GM12878 (cell line): ENCODE measurements at regions not wholly inside any gene's neighbourhood (a gene's known extent, or its start where the extent isn't known, plus 50 kb on each side); places are given as distances from the start of the nearest gene placed in this dataset.

Experiments used
- ATAC-seq: fragments of 200-7000 bp; cut with Tn5 transposase; 3 replicates; pipeline ENCODE4 v1.9.1; 2020; ENCODE audit warnings: mild to moderate bottlenecking, moderate library complexity
- BruUV-seq: library from RNA; stranded (reverse); fragments of 400-500 nt; replicated peaks from 2 replicates; lab custom pipeline; 2021; lab: Mats Ljungman, UMichigan
- CTCF ChIA-PET: fragments of 300-600 bp; sonication (Branson Sonifier 250); formaldehyde crosslinking; extraction: SDS; loops from one replicate; lab custom pipeline; 2021; ENCODE audit warnings: inconsistent platforms; lab: Yijun Ruan, JAX
- POLR2A ChIA-PET: fragments of 350-600 bp; formaldehyde crosslinking; extraction: SDS; loops from one replicate; lab custom pipeline; 2021; ENCODE audit warnings: inconsistent platforms; lab: Charles Lee
- RAD21 ChIA-PET: fragments of 300-600 bp; sonication (Branson Sonifier 250); formaldehyde crosslinking; loops from one replicate; lab custom pipeline; 2023; ENCODE audit warnings: antibody characterized with exemption; ENCODE audit not compliant: unreplicated experiment; lab: Charles Lee
- SMC1A ChIA-PET: fragments of 300-600 bp; sonication (Branson Sonifier 250); formaldehyde crosslinking; loops from one replicate; lab custom pipeline; 2023; ENCODE audit not compliant: unreplicated experiment, uncharacterized antibody; lab: Charles Lee
- DNase-seq: peaks from one replicate; pipeline ENCODE4 v3.0.0-alpha.2; 2011; ENCODE audit warnings: low read depth, low spot score
- FAIRE-seq: peaks from 3 replicates; lab custom pipeline; 2011; peaks lifted over from hg19 to GRCh38; lab: Jason Lieb, UNC
- H2AFZ ChIP-seq: 2 replicates; pipeline ENCODE4 v1.6.0; 2011; ENCODE audit warnings: low read depth, low read length, control low read depth; ENCODE audit not compliant: control insufficient read depth
- H3K27ac ChIP-seq: 2 replicates; pipeline ENCODE4 v1.5.1; 2011; ENCODE audit warnings: control low read depth; ENCODE audit not compliant: control insufficient read depth, insufficient read depth
- H3K27me3 ChIP-seq, 2 experiments: replicated peaks in 1 of 2; 2 replicates each; pipeline versions ENCODE4 v1.6.0 to v1.6.1; 2011; ENCODE audit warnings: low read length in 1 of 2; ENCODE audit not compliant: control insufficient read depth in 2 of 2, insufficient read depth in 2 of 2
- H3K36me3 ChIP-seq, 2 experiments: 2 replicates each; pipeline ENCODE4 v1.5.1; 2011; ENCODE audit warnings: low read length in 1 of 2; ENCODE audit not compliant: control insufficient read depth in 2 of 2, insufficient read depth in 2 of 2
- H3K4me1 ChIP-seq: 2 replicates; pipeline ENCODE4 v1.6.1; 2011; ENCODE audit warnings: mild to moderate bottlenecking, low read length, moderate library complexity, mixed read lengths; ENCODE audit not compliant: control insufficient read depth, insufficient read depth
- H3K4me2 ChIP-seq: 2 replicates; pipeline ENCODE4 v1.6.0; 2011; ENCODE audit warnings: control low read depth; ENCODE audit not compliant: control insufficient read depth, insufficient read depth
- H3K4me3 ChIP-seq: fragments of 200-600 bp; sonication (generic); 2 replicates; pipeline ENCODE4 v1.5.1; 2016
- H3K79me2 ChIP-seq: 2 replicates; pipeline ENCODE4 v1.6.0; 2011; ENCODE audit warnings: low read length; ENCODE audit not compliant: control insufficient read depth, insufficient read depth
- H3K9ac ChIP-seq: 2 replicates; pipeline ENCODE4 v1.8.0; 2011; ENCODE audit warnings: low read length, control low read depth, mixed read lengths; ENCODE audit not compliant: control insufficient read depth, insufficient read depth
- H3K9me3 ChIP-seq: replicated peaks from 3 replicates; pipeline ENCODE4 v1.5.1; 2011; ENCODE audit warnings: mild to moderate bottlenecking, low read length; ENCODE audit not compliant: control insufficient read depth, insufficient read depth
- H4K20me1 ChIP-seq: 2 replicates; pipeline ENCODE4 v1.6.0; 2011; ENCODE audit not compliant: control insufficient read depth, insufficient read depth
- ASH2L ChIP-seq: fragments of 300-600, 200-600 bp; sonication (generic); IDR thresholded peaks from 2 replicates; pipeline ENCODE4 v1.6.1; 2017; ENCODE audit warnings: low read depth, mild to moderate bottlenecking, borderline replicate concordance
- CBX5 ChIP-seq: sonication (generic); IDR thresholded peaks from 2 replicates; pipeline ENCODE4 v1.6.1; 2016; ENCODE audit warnings: low read depth, moderate library complexity, mild to moderate bottlenecking, inconsistent platforms
- HDGF ChIP-seq: fragments of 450-650 bp; IDR thresholded peaks from 2 replicates; pipeline ENCODE4 v1.6.1; 2016; ENCODE audit warnings: antibody characterized with exemption
- IKZF2 ChIP-seq, 2 experiments: fragments of 450-650 bp; IDR thresholded peaks; 2 replicates each; pipeline ENCODE4 v1.6.1; 2017; ENCODE audit warnings: mild to moderate bottlenecking in 2 of 2, moderate library complexity in 2 of 2
- NBN ChIP-seq: fragments of 450-650 bp; IDR thresholded peaks from 2 replicates; pipeline ENCODE4 v1.6.1; 2016
- POU2F2 ChIP-seq: IDR thresholded peaks from 3 replicates; pipeline ENCODE4 v1.6.1; 2011; ENCODE audit warnings: low read depth, mild to moderate bottlenecking, low read length, borderline replicate concordance
- RFX5 ChIP-seq: IDR thresholded peaks from 2 replicates; pipeline ENCODE4 v1.6.1; 2011; ENCODE audit warnings: low read depth, low read length, improper control_type of control experiment
- SMARCA5 ChIP-seq: fragments of 450-650 bp; IDR thresholded peaks from 2 replicates; pipeline ENCODE4 v1.6.1; 2017; ENCODE audit warnings: mild to moderate bottlenecking
- YBX1 ChIP-seq: fragments of 450-650 bp; IDR thresholded peaks from 2 replicates; pipeline ENCODE4 v1.6.1; 2016; ENCODE audit warnings: antibody characterized with exemption
- WGBS: methylation state at CpG from one replicate; pipeline ENCODE4 v1.1.6; 2016; ENCODE audit warnings: low lambda C conversion rate; ENCODE audit not compliant: insufficient replicate concordance, insufficient coverage; ENCODE audit errors: missing lambda C conversion rate; 5-methylcytosine and 5-hydroxymethylcytosine counted together
- in situ Hi-C: fragments of 300-500 bp; cut with MboI; formaldehyde crosslinking; loops from 9 replicates; pipeline ENCODE4 v1.14.3; 2018; ENCODE audit warnings: mixed read lengths
- intact Hi-C: fragments of 100-400 bp; cut with micrococcal nuclease; formaldehyde crosslinking; loops from one replicate; pipeline ENCODE4 v1.14.2; 2022; ENCODE audit not compliant: unreplicated experiment
- TF ChIP-seq, protein P1 (sequence below): fragments of 450-650 bp; conservative IDR thresholded peaks from 2 replicates; pipeline ENCODE4 v1.6.1; 2017; ENCODE audit warnings: mild to moderate bottlenecking, moderate library complexity
- TF ChIP-seq, protein P2 (sequence below): fragments of 450-650 bp; IDR thresholded peaks from 2 replicates; pipeline ENCODE4 v1.6.1; 2017; ENCODE audit warnings: low read depth, mild to moderate bottlenecking, moderate library complexity
- TF ChIP-seq, protein P3 (sequence below): fragments of 450-650 bp; IDR thresholded peaks from 2 replicates; pipeline ENCODE4 v1.6.1; 2017; ENCODE audit warnings: borderline replicate concordance
- TF ChIP-seq, protein P4 (sequence below): fragments of 150-350 bp; IDR thresholded peaks from 2 replicates; pipeline ENCODE4 v1.6.1; 2016; ENCODE audit warnings: low read depth, low read length

DNA sequence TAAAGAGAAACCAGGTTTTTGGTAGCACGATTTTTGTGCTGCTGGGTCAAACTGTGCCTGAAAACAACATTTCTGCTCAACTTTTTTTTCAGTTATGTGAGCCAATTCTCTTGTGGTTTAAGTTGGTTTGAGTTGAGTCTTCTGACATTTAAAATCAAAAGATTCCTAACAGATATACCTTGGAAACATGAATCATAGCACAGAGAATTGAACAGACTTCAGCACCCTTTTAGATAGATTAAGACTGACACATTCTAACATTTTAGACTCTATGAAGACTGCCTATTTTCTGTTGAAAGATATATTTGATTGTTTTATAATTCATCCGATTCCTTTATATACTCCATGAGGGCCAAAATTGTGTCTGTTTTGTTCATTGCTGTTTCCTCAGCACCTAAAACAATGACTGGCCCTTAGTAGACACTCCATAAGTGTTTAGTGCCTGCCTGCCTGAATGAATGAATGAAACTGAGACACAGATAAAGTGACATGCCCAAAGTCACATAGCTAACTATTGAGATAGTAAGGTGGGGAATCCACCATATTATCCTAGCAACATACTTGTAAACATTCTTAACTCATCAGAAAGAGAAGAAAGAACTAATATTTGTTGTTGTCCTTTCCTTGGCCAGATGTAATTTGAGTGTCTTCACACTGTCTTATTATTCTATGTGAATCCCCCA, 624.0 kb downstream of the MID1IP1 start:
- in situ Hi-C loops = no loop called here
- H4K20me1 ChIP-seq = no peaks in the 10 kb centered on the region
- ChIA-PET RAD21 (no interaction called here), SMC1A (interaction anchor here (0.9 kb wide), 1 partner anchor 175 kb away, joined by 4 read pairs; no protein-coding TSS in a partner anchor), POLR2A (no interaction called here), CTCF (no interaction called here)
- TF ChIP-seq, protein P1, sequence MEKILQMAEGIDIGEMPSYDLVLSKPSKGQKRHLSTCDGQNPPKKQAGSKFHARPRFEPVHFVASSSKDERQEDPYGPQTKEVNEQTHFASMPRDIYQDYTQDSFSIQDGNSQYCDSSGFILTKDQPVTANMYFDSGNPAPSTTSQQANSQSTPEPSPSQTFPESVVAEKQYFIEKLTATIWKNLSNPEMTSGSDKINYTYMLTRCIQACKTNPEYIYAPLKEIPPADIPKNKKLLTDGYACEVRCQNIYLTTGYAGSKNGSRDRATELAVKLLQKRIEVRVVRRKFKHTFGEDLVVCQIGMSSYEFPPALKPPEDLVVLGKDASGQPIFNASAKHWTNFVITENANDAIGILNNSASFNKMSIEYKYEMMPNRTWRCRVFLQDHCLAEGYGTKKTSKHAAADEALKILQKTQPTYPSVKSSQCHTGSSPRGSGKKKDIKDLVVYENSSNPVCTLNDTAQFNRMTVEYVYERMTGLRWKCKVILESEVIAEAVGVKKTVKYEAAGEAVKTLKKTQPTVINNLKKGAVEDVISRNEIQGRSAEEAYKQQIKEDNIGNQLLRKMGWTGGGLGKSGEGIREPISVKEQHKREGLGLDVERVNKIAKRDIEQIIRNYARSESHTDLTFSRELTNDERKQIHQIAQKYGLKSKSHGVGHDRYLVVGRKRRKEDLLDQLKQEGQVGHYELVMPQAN = no peak
- no peak for TF ChIP-seq CBX5
- no peak for TF ChIP-seq NBN
- TF ChIP-seq POU2F2 = no peak
- no peak for TF ChIP-seq RFX5
- no peak for TF ChIP-seq HDGF
- TF ChIP-seq, protein P2, sequence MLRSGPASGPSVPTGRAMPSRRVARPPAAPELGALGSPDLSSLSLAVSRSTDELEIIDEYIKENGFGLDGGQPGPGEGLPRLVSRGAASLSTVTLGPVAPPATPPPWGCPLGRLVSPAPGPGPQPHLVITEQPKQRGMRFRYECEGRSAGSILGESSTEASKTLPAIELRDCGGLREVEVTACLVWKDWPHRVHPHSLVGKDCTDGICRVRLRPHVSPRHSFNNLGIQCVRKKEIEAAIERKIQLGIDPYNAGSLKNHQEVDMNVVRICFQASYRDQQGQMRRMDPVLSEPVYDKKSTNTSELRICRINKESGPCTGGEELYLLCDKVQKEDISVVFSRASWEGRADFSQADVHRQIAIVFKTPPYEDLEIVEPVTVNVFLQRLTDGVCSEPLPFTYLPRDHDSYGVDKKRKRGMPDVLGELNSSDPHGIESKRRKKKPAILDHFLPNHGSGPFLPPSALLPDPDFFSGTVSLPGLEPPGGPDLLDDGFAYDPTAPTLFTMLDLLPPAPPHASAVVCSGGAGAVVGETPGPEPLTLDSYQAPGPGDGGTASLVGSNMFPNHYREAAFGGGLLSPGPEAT = no peak
- TF ChIP-seq YBX1 = no peak
- TF ChIP-seq, protein P3, sequence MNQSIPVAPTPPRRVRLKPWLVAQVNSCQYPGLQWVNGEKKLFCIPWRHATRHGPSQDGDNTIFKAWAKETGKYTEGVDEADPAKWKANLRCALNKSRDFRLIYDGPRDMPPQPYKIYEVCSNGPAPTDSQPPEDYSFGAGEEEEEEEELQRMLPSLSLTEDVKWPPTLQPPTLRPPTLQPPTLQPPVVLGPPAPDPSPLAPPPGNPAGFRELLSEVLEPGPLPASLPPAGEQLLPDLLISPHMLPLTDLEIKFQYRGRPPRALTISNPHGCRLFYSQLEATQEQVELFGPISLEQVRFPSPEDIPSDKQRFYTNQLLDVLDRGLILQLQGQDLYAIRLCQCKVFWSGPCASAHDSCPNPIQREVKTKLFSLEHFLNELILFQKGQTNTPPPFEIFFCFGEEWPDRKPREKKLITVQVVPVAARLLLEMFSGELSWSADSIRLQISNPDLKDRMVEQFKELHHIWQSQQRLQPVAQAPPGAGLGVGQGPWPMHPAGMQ = no peak
- no peak for TF ChIP-seq IKZF2 (IDR thresholded peaks at IDR 0.05)
- TF ChIP-seq, protein P4, sequence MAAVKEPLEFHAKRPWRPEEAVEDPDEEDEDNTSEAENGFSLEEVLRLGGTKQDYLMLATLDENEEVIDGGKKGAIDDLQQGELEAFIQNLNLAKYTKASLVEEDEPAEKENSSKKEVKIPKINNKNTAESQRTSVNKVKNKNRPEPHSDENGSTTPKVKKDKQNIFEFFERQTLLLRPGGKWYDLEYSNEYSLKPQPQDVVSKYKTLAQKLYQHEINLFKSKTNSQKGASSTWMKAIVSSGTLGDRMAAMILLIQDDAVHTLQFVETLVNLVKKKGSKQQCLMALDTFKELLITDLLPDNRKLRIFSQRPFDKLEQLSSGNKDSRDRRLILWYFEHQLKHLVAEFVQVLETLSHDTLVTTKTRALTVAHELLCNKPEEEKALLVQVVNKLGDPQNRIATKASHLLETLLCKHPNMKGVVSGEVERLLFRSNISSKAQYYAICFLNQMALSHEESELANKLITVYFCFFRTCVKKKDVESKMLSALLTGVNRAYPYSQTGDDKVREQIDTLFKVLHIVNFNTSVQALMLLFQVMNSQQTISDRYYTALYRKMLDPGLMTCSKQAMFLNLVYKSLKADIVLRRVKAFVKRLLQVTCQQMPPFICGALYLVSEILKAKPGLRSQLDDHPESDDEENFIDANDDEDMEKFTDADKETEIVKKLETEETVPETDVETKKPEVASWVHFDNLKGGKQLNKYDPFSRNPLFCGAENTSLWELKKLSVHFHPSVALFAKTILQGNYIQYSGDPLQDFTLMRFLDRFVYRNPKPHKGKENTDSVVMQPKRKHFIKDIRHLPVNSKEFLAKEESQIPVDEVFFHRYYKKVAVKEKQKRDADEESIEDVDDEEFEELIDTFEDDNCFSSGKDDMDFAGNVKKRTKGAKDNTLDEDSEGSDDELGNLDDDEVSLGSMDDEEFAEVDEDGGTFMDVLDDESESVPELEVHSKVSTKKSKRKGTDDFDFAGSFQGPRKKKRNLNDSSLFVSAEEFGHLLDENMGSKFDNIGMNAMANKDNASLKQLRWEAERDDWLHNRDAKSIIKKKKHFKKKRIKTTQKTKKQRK = no peak
- TF ChIP-seq SMARCA5 = no peak
- TF ChIP-seq ASH2L = no peak
- ATAC-seq (no peak), DNase-seq (no peak), FAIRE-seq (no peak)
- no peak overlapping the region for H3K9ac ChIP-seq
- no peak overlapping the region for H3K27ac ChIP-seq
- no peaks in the 10 kb centered on the region for H3K79me2 ChIP-seq
- 0% methylated on average over 2 of the region's 2 CpGs for WGBS
- no peaks in the 10 kb centered on the region for H3K4me1 ChIP-seq
- H3K36me3 ChIP-seq = no peaks in the 10 kb centered on the region
- intact Hi-C loops = no loop called here
- no peaks in the 10 kb centered on the region; the same call in 2 of the 3 replicates for H3K9me3 ChIP-seq
- no peak overlapping the region for H2AFZ ChIP-seq
- BruUV-seq = no TSS peak
- H3K4me3 ChIP-seq = no peak overlapping the region
- no peak overlapping the region for H3K4me2 ChIP-seq
- H3K27me3 ChIP-seq = no peaks in the 10 kb centered on the region
